Activated CD4-positive, alpha-beta T cell treated with anti-CD3 and anti-CD28 coated beads, Interleukin-2, amount 10 ng/mL, durations not matched to agents 24 days and 14 days (primary cell): ENCODE measurements at regions not wholly inside any gene's neighbourhood (a gene's known extent, or its start where the extent isn't known, plus 50 kb on each side); places are given as distances from the start of the nearest gene placed in this dataset.

Experiments used
- DNase-seq: peaks from one replicate; pipeline ENCODE4 v3.0.0; 2022
- H3K27ac Mint-ChIP-seq: one replicate; pipeline ENCODE4 v1.8.0; 2022; ENCODE audit warnings: mild to moderate bottlenecking, mixed read lengths
- H3K27me3 Mint-ChIP-seq: one replicate; pipeline ENCODE4 v1.8.0; 2022; ENCODE audit warnings: mixed read lengths
- H3K36me3 Mint-ChIP-seq: one replicate; pipeline ENCODE4 v1.8.0; 2022; ENCODE audit warnings: low read depth, mild to moderate bottlenecking, mixed read lengths
- H3K4me1 Mint-ChIP-seq: one replicate; pipeline ENCODE4 v1.8.0; 2021; ENCODE audit warnings: mixed read lengths
- H3K4me3 Mint-ChIP-seq: one replicate; pipeline ENCODE4 v1.8.0; 2022; ENCODE audit warnings: mild to moderate bottlenecking, moderate library complexity, mixed read lengths
- H3K9me3 Mint-ChIP-seq: one replicate; pipeline ENCODE4 v1.8.0; 2021; ENCODE audit warnings: mixed read lengths
- intact Hi-C: fragments of 100-400 bp; cut with micrococcal nuclease; formaldehyde crosslinking; loops from one replicate; pipeline ENCODE4 v1.15.1; 2023

DNA sequence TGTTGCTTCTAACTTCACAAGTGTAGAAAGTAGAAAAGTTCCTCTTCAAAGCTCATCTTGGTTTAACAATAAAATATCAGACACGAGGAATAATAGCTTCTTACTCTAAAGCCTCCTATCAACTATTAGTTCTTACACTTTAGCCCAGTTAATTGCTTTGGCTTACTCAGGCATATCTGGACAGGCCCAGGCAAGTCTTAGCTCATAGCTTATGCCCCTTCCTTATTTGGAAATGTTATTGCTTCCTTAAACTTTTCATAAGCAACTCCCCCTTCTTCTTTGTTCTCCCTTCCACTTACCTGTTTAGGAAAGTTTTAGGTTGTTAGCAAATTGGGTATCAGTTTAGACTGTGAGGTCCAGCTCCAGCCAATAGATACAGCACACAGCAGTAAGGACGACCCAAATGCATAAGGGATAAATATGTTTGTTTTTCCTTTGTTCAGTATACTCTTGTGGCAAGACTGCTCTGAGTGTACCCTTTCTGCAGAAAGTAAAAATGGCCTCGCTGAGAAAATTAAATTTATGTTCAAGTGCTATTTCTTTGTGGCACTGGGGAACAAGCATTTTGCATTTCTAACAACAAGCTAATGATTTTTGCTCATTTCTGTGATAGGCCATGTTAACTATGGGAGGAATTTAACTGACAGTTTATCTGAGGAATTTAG lies 162.1 kb downstream of the SMC2 start:
- intact Hi-C loops = no loop called here
- no peaks in the 10 kb centered on the region for H3K4me1 Mint-ChIP-seq
- H3K36me3 Mint-ChIP-seq = no peaks in the 10 kb centered on the region
- no peak for DNase-seq
- no peak overlapping the region for H3K4me3 Mint-ChIP-seq
- H3K27ac Mint-ChIP-seq = no peak overlapping the region
- H3K27me3 Mint-ChIP-seq = peaks cover 6% of the 10 kb centered on the region
- H3K9me3 Mint-ChIP-seq = no peaks in the 10 kb centered on the region

DNA sequence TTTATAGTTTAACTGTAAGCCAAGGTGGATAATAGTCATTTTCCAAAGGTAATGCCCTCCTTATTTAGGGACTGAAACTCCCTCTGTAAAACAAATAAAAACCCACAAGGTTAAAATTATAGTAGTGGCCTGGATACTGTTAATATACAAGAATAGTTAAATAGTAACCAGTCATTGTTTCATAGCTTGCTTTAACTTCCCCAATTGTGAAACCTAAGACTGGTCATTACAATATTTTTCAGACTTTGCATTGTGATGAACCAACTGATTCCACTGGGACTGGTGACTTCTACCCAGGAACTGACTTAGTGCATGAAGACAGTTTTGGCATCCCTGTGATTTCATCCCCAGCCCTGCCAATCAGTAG lies 162.6 kb downstream of the SMC2 start:
- peaks cover 6% of the 10 kb centered on the region for H3K27me3 Mint-ChIP-seq
- no peak for DNase-seq
- H3K36me3 Mint-ChIP-seq = no peaks in the 10 kb centered on the region
- no peaks in the 10 kb centered on the region for H3K4me1 Mint-ChIP-seq
- no peaks in the 10 kb centered on the region for H3K9me3 Mint-ChIP-seq
- H3K27ac Mint-ChIP-seq = no peak overlapping the region
- intact Hi-C loops = no loop called here
- no peak overlapping the region for H3K4me3 Mint-ChIP-seq

DNA sequence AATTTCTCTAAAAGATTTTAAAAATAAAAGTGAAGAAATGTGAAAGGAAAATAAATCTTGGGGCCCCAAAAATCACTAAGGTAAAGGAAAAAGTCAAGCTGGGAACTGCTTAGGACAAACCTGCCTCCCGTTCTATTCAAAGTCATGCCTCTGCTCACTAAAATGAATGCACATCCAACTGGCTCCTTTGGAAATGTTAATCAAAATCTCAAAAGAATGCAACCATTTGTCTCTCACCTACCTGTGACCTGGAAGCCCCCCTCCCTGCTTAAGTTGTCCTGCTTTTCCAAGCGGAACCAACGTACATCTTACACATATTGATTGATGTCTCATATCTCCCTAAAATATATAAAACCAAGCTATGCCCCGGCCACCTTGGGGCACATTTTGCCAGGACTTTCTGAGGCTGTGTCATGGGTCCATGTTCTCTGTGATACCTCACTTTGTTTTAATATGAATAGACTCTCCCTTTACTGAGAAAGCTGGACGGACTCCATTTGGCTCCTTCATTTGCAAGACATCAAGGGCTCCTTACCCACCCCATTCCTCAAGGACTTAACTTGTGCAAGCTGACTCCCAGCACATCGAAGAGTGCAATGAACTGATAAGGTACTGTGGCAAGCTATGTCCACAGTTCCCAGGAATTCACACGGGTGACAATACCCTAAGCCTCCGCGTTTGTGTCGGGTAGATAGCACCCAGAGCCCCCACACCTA lies 164.3 kb downstream of the SMC2 start:
- H3K27ac Mint-ChIP-seq = no peak overlapping the region
- no peak for DNase-seq

DNA sequence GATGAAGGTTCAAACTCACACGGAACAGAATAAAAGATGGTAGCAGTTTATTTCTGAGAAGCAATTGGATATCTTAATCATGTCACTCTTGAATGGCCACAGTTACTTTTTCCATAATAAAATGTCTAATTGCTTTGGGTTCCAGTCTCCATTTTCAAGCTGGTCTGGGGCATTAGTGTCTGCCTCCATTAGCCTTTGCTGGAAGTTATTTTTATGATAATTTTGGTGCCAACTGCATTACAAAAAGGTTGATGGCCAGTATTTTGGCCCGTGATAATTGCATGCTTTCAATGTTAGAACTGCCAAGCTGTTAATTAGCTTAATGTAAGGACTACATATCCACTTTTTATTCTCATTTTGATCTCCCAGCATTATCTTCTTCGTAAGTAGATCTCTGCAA lies 165.9 kb downstream of the SMC2 start:
- no peak overlapping the region for H3K4me3 Mint-ChIP-seq
- no peaks in the 10 kb centered on the region for H3K9me3 Mint-ChIP-seq
- H3K36me3 Mint-ChIP-seq = no peaks in the 10 kb centered on the region
- intact Hi-C loops = no loop called here
- DNase-seq = no peak
- H3K27ac Mint-ChIP-seq = no peak overlapping the region
- no peaks in the 10 kb centered on the region for H3K4me1 Mint-ChIP-seq
- H3K27me3 Mint-ChIP-seq = peaks cover 6% of the 10 kb centered on the region

More for the DNA sequence above, 164.3 kb downstream of the SMC2 start:
- Mint-ChIP-seq H3K9me3 (no peaks in the 10 kb centered on the region), H3K4me1 (no peaks in the 10 kb centered on the region), H3K4me3 (no peak overlapping the region), H3K27me3 (peaks cover 6% of the 10 kb centered on the region), H3K36me3 (no peaks in the 10 kb centered on the region)
- intact Hi-C loops = no loop called here

DNA sequence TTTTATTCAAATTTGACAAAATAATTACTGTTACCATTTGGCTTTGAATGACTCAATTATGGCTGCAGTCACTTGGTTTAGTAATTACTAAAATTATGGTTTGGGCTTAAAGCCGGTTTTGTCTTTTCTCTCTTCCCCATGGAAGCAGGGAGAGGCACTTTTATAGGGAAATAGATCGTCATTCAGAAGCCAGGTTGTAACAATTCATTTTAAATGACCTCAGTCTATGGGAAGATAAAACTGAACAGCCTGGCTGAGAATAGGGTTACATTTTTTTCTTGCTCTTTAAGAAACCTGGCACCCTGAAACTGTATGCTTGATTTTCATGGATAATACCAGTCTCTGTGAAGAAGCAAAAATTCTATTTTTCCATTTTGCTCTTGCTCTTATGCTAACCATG lies 169.8 kb downstream of the SMC2 start:
- H3K4me1 Mint-ChIP-seq = no peaks in the 10 kb centered on the region
- no peak overlapping the region for H3K4me3 Mint-ChIP-seq
- H3K9me3 Mint-ChIP-seq = no peaks in the 10 kb centered on the region
- no peaks in the 10 kb centered on the region for H3K36me3 Mint-ChIP-seq
- no peak overlapping the region for H3K27ac Mint-ChIP-seq
- peaks cover 3% of the 10 kb centered on the region for H3K27me3 Mint-ChIP-seq
- no peak for DNase-seq
- intact Hi-C loops = no loop called here

DNA sequence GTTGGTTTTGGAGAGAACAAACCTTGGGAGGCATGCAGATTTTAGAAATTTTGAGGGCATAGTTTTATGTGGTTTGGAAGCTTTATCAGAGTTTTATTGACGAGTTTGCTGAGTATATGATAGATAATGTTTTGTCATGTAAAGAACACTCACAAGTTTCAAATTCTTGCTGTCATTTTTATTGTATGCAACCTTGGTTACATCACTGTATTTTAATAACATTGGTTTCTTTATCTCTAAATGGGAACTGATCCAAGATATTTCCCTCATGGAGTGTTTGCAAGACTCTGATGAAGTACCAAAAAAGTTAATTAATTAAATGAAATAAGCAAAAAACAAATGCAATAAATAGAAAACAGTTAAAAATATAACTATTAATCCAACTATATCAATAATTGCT lies 170.3 kb downstream of the SMC2 start:
- intact Hi-C loops = no loop called here
- Mint-ChIP-seq H3K9me3 (no peaks in the 10 kb centered on the region), H3K4me1 (no peaks in the 10 kb centered on the region), H3K36me3 (no peaks in the 10 kb centered on the region), H3K27me3 (no peaks in the 10 kb centered on the region), H3K4me3 (no peak overlapping the region), H3K27ac (no peak overlapping the region)
- DNase-seq = no peak

DNA sequence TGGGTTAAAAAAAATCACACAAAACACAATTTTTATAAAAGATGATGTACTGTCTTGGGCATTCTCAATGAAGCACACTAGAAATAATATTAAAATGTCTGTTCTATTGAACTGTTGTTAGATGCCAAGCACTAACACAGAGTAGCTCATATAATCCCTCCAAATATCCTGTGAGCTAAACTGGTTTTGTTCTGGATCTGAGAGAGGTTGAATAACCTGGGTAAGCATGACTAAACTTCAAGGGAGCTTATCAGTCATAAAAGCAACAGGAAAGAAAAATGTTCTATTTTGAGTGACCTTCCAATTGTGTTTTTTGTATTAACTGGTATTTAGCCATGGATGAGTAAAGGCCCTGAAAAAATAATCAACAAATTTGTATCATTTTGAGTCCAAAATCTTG lies 175.3 kb downstream of the SMC2 start:
- DNase-seq = no peak
- intact Hi-C loops = no loop called here
- Mint-ChIP-seq H3K36me3 (no peaks in the 10 kb centered on the region), H3K4me3 (no peak overlapping the region), H3K4me1 (no peaks in the 10 kb centered on the region), H3K27ac (no peak overlapping the region), H3K9me3 (no peaks in the 10 kb centered on the region), H3K27me3 (no peaks in the 10 kb centered on the region)

DNA sequence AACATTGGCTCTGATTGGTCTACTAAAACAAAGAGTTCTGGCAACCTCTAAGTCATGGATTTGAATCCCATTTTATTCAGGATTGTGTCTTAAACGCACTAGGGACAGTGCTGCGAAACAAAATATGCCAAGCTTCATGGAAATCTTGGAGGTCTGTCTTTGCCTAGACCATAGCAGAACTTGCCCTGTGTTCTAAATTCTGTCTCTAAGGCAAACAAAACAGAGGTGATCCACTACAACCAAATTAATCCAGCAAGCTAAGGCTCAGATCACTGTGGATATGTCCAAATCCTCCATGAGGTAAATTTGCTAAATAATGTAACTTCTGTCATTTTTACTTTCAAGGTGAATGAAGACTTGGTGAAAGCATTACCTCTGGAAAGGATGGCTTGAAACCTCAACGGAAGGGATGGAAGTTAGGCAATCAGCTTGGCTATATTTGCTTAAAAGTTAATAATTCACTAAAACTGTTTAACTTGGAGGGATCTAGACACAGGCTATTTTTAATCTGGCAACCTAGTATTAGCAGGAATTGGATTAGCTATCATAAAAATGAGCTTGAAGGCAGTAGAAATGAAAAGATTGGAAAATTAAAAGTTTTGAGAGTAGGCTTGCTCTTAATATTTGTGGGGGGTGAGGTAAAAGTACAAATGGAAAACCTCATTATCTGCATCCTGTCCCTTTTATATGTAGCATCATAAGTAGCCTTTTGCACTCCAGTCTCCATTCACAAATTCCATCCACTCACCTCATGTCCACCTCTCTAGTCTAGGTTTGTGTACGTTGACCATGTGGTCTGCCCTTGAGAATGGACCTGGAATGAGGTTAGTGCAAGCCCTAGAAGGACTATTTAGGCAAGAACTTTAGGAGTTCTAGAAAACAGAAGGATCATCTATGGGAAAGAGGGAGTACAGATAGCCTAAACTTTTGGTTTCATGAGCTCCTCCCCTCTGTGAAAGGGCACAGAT lies 176.2 kb downstream of the SMC2 start:
- Mint-ChIP-seq H3K27me3 (no peaks in the 10 kb centered on the region), H3K4me3 (no peak overlapping the region), H3K4me1 (no peaks in the 10 kb centered on the region), H3K27ac (no peak overlapping the region), H3K9me3 (no peaks in the 10 kb centered on the region), H3K36me3 (no peaks in the 10 kb centered on the region)
- no peak for DNase-seq
- intact Hi-C loops = no loop called here

DNA sequence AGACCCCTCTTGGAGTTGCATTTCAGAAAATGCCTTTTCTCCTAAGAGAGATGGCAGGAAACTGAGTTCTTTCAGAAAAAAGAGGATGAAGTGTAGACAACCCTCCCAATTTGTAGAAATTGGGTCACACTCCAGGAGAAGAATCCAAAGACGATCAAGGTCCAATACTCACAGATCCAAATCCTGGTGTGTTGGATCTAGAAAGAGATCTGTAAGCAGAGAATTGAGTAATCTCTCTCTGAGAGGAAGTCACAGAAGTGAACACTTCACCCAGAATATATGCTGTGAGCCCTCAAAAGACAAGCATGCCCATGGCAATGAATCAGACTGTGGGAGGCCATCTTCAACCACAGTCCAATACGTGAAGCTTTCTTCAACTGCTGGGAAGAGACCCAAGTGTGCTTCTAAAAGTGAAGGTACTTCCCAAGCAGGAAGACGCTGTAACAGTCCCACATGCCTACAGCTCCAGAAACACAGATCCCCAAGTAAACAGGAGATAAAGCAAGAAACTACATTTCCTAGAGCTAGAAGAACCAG lies 182.7 kb downstream of the SMC2 start:
- intact Hi-C loops = no loop called here
- Mint-ChIP-seq H3K4me1 (no peaks in the 10 kb centered on the region), H3K4me3 (no peak overlapping the region), H3K36me3 (no peaks in the 10 kb centered on the region), H3K27ac (no peak overlapping the region), H3K9me3 (no peaks in the 10 kb centered on the region), H3K27me3 (no peaks in the 10 kb centered on the region)
- no peak for DNase-seq

DNA sequence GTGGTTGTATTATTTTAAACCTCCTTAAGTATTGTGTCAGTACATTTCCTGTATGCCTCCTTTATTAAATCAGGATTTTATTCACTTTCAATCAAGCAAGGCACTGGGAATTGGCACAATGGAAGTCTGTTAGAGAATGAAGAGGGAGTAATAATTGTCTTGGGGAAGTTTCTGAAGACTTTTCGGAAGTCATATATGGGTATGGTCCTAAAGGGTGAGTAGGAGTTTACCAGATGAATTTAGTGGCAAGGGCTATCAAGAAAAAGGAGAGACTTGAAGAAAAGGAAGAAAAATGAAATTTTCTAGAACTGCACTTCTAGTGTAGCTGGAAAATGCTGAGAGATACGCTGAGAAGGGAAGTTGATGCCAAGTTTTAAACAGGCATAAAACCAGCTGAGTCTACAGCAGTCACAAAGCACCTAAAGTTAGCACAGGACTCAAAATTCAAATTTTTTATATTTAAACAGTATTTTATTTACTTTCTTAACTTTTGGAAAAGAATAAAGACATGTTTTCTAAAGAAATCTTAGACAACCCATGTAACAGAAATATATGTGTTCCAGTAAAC lies 184.9 kb downstream of the SMC2 start:
- no peaks in the 10 kb centered on the region for H3K9me3 Mint-ChIP-seq
- no peaks in the 10 kb centered on the region for H3K36me3 Mint-ChIP-seq
- intact Hi-C loops = no loop called here
- H3K4me3 Mint-ChIP-seq = no peak overlapping the region
- H3K27ac Mint-ChIP-seq = no peak overlapping the region
- DNase-seq = no peak
- H3K27me3 Mint-ChIP-seq = no peaks in the 10 kb centered on the region
- H3K4me1 Mint-ChIP-seq = no peaks in the 10 kb centered on the region

DNA sequence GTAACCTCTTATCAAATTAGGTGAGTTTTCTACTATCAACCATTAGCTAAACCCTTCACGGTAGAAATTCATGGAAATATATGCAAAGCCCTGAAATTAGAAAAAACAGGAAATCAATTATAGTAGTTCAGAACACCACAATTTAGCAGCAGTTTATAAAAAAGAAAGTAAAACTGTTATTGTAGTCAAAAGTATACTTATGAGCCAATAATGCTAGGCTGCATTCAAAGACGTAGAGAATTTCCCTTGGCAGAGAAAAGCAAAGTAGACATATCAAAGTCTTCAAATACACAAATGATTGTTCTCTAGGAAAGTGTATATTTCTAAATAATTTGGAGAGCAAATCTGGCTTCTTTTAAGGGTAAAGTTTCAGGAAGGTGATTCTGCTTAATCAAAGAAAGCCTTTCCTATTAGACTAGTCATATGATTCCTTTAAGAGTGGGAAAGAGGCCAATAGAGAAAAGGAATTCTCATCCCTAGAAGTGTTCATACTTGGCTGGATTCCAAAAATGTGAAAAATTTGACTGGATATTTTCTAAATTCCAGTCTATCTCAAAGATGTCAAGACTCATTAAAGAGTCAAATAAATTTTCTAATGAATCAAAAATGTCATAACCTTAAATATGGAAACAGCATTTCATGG lies 185.5 kb downstream of the SMC2 start:
- H3K4me3 Mint-ChIP-seq = no peak overlapping the region
- no peak overlapping the region for H3K27ac Mint-ChIP-seq
- intact Hi-C loops = no loop called here
- no peaks in the 10 kb centered on the region for H3K4me1 Mint-ChIP-seq
- no peaks in the 10 kb centered on the region for H3K36me3 Mint-ChIP-seq
- H3K27me3 Mint-ChIP-seq = no peaks in the 10 kb centered on the region
- no peak for DNase-seq
- H3K9me3 Mint-ChIP-seq = no peaks in the 10 kb centered on the region

DNA sequence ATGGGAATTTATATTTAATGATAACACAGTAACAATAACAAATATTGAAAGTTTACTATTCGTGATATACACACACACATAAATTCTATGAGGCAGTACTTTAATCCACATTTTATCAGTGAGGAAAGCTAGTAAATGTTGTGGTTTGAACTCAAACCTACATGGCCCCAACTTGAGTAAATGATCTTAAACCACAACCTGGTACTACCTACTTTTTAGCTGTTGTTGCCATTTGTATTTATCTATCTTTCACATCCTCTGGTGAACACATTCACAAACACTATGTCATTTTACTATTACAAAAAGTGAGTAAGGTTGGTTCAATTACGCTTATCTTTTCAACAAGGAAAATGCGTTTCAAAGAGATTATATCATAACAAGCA lies 186.1 kb downstream of the SMC2 start:
- Mint-ChIP-seq H3K4me1 (no peaks in the 10 kb centered on the region), H3K9me3 (no peaks in the 10 kb centered on the region), H3K4me3 (no peak overlapping the region), H3K27me3 (no peaks in the 10 kb centered on the region), H3K36me3 (no peaks in the 10 kb centered on the region), H3K27ac (no peak overlapping the region)
- no peak for DNase-seq
- intact Hi-C loops = no loop called here

DNA sequence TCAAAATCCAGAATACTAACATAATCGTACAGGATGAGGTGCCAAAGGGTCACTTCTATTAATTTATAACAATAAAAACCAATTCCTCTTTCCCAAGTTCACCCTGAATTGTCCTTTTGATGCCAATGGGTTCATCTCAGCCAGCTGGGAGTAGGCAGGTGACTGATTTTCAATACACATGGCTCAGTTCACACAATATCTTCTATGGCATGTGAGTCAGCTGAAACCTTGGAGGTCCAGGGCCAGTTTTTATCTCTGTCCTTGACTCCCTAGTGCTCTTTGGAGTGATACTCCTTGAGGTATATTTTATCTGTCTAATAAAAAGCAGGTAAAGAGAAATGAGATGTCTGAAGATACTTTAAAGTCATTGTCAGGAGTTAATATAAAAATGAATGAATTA lies 186.6 kb downstream of the SMC2 start:
- DNase-seq = no peak
- Mint-ChIP-seq H3K27me3 (no peaks in the 10 kb centered on the region), H3K9me3 (no peaks in the 10 kb centered on the region), H3K36me3 (no peaks in the 10 kb centered on the region), H3K4me3 (no peak overlapping the region), H3K4me1 (no peaks in the 10 kb centered on the region), H3K27ac (no peak overlapping the region)
- intact Hi-C loops = no loop called here
